H1 (cell line): ENCODE measurements at regions not wholly inside any gene's neighbourhood (a gene's known extent, or its start where the extent isn't known, plus 50 kb on each side); places are given as distances from the start of the nearest gene placed in this dataset.

Experiments
- CTCF ChIA-PET: fragments of 300-600 bp; sonication (Branson Sonifier 250); formaldehyde crosslinking; loops from one replicate; lab custom pipeline; 2021; ENCODE audit not compliant: partially characterized antibody; lab: Charles Lee
- POLR2A ChIA-PET: fragments of 300-600 bp; sonication (Branson Sonifier 250); formaldehyde crosslinking; loops from one replicate; lab custom pipeline; 2021; ENCODE audit warnings: inconsistent platforms; ENCODE audit not compliant: partially characterized antibody; lab: Charles Lee
- DNase-seq, 2 experiments: peaks; one replicate each; pipeline versions ENCODE4 v3.0.0 to v3.0.0-alpha.2; 2010 to 2022; ENCODE audit warnings: low spot score in 2 of 2, low read depth in 1 of 2, mixed read lengths in 1 of 2
- FAIRE-seq: peaks from 2 replicates; lab custom pipeline; 2011; peaks lifted over from hg19 to GRCh38; lab: Jason Lieb, UNC
- H2AFZ ChIP-seq: 2 replicates; pipeline ENCODE4 v1.8.1; 2012; ENCODE audit warnings: low read length, inconsistent platforms
- H2AK5ac ChIP-seq: 2 replicates; pipeline ENCODE4 v1.6.1; 2013; ENCODE audit warnings: low read depth, low read length
- H2BK120ac ChIP-seq: replicated peaks from 2 replicates; pipeline ENCODE3; 2013; ENCODE audit warnings: low read depth, low read length, inconsistent platforms
- H2BK12ac ChIP-seq: 2 replicates; pipeline ENCODE4 v1.6.1; 2013; ENCODE audit warnings: low read depth, low read length
- H2BK15ac ChIP-seq: 2 replicates; pipeline ENCODE4 v1.6.1; 2013; ENCODE audit warnings: low read length
- H2BK20ac ChIP-seq: 2 replicates; pipeline ENCODE4 v1.6.1; 2013; ENCODE audit warnings: low read length
- H2BK5ac ChIP-seq: 2 replicates; pipeline ENCODE4 v1.6.1; 2013; ENCODE audit warnings: low read depth, low read length
- H3K14ac ChIP-seq: 2 replicates; pipeline ENCODE4 v1.6.1; 2013; ENCODE audit warnings: inconsistent platforms; ENCODE audit not compliant: insufficient read length
- H3K18ac ChIP-seq: 2 replicates; pipeline ENCODE4 v1.6.1; 2013; ENCODE audit warnings: low read length; ENCODE audit errors: extremely low read depth
- H3K23ac ChIP-seq: 2 replicates; pipeline ENCODE4 v1.6.1; 2013; ENCODE audit warnings: inconsistent platforms; ENCODE audit not compliant: insufficient read length
- H3K23me2 ChIP-seq: 2 replicates; pipeline ENCODE4 v1.6.1; 2013; ENCODE audit warnings: low read depth, low read length
- H3K27ac ChIP-seq: 2 replicates; pipeline ENCODE4 v1.6.1; 2011; ENCODE audit warnings: low read depth, low read length, inconsistent platforms
- H3K27me3 ChIP-seq, 4 experiments: replicated peaks in 1 of 4; 1 replicate in 1 of 4; 2 replicates in 3 of 4; pipeline versions ENCODE4 v1.6.1 to v1.8.1; 2011 to 2013; ENCODE audit warnings: low read length in 3 of 4, mild to moderate bottlenecking in 3 of 4, inconsistent platforms in 2 of 4, mixed read lengths in 2 of 4, moderate library complexity in 1 of 4; ENCODE audit not compliant: control insufficient read depth in 3 of 4, insufficient read depth in 3 of 4; ENCODE audit errors: extremely low read depth in 1 of 4
- H3K36me3 ChIP-seq, 4 experiments: 2 replicates each; pipeline versions ENCODE4 v1.6.1 to v1.8.1; 2011 to 2013; ENCODE audit warnings: mild to moderate bottlenecking in 4 of 4, low read length in 3 of 4, moderate library complexity in 2 of 4, control low read depth in 1 of 4, inconsistent platforms in 1 of 4; ENCODE audit not compliant: insufficient read depth in 4 of 4, control insufficient read depth in 2 of 4
- H3K4ac ChIP-seq: replicated peaks from 2 replicates; pipeline ENCODE3; 2013; ENCODE audit warnings: low read length, low read depth, mixed read lengths, inconsistent platforms; ENCODE audit not compliant: insufficient read length
- H3K4me1 ChIP-seq, 4 experiments: replicated peaks in 1 of 4; 1 replicate in 1 of 4; 2 replicates in 3 of 4; pipeline versions ENCODE4 v1.6.1 to v1.8.1; 2011 to 2013; ENCODE audit warnings: low read length in 3 of 4, inconsistent platforms in 2 of 4, mixed read lengths in 1 of 4; ENCODE audit not compliant: insufficient read depth in 4 of 4, control insufficient read depth in 3 of 4
- H3K4me2 ChIP-seq, 2 experiments: 2 replicates each; pipeline versions ENCODE4 v1.6.1 to v1.8.1; 2011 to 2013; ENCODE audit warnings: low read depth in 2 of 2, low read length in 2 of 2, control low read depth in 1 of 2, inconsistent platforms in 1 of 2, mild to moderate bottlenecking in 1 of 2; ENCODE audit not compliant: insufficient read depth in 1 of 2
- H3K4me3 ChIP-seq, 4 experiments: fragments of 200-600, 300-600 bp in 1 of 4; sonication (generic), shearing (Covaris generic), sonication (Bioruptor Twin) in 1 of 4; 2 replicates each; pipeline versions ENCODE4 v1.5.1 to v1.8.1; 2011 to 2016; ENCODE audit warnings: low read length in 4 of 4, low read depth in 3 of 4, control low read depth in 2 of 4, inconsistent platforms in 2 of 4, mild to moderate bottlenecking in 2 of 4, mixed read lengths in 1 of 4, moderate library complexity in 1 of 4; ENCODE audit not compliant: insufficient read depth in 2 of 4; ENCODE audit errors: extremely low read depth in 1 of 4
- H3K56ac ChIP-seq: replicated peaks from 2 replicates; pipeline ENCODE3; 2013; ENCODE audit warnings: low read depth, mild to moderate bottlenecking, mixed read lengths, low read length, inconsistent platforms; ENCODE audit not compliant: insufficient read length
- H3K79me1 ChIP-seq: 2 replicates; pipeline ENCODE4 v1.6.1; 2013; ENCODE audit warnings: low read depth, low read length, control low read depth
- H3K79me2 ChIP-seq, 2 experiments: 2 replicates each; pipeline versions ENCODE4 v1.6.1 to v1.8.1; 2012 to 2013; ENCODE audit warnings: low read length in 2 of 2, mild to moderate bottlenecking in 2 of 2, inconsistent platforms in 1 of 2; ENCODE audit not compliant: insufficient read depth in 2 of 2, control insufficient read depth in 1 of 2
- H3K9ac ChIP-seq, 4 experiments: replicated peaks in 1 of 4; 1 replicate in 1 of 4; 2 replicates in 3 of 4; pipeline versions ENCODE4 v1.6.1 to v1.8.1; 2011 to 2013; ENCODE audit warnings: low read depth in 3 of 4, low read length in 3 of 4, control low read depth in 2 of 4, mild to moderate bottlenecking in 2 of 4, moderate library complexity in 2 of 4, inconsistent platforms in 1 of 4; ENCODE audit errors: extremely low read depth in 1 of 4
- H3K9me3 ChIP-seq, 2 experiments: 2 replicates each; pipeline versions ENCODE4 v1.6.1 to v1.8.1; 2012 to 2013; ENCODE audit warnings: mild to moderate bottlenecking in 2 of 2, moderate library complexity in 2 of 2, control low read depth in 1 of 2, inconsistent platforms in 1 of 2, low read depth in 1 of 2, low read length in 1 of 2, mixed read lengths in 1 of 2; ENCODE audit not compliant: insufficient read depth in 2 of 2
- H4K20me1 ChIP-seq, 2 experiments: replicated peaks in 1 of 2; 2 replicates each; pipeline versions ENCODE3 to v1.8.1; 2011 to 2013; ENCODE audit warnings: inconsistent platforms in 2 of 2, low read length in 2 of 2, mild to moderate bottlenecking in 1 of 2; ENCODE audit not compliant: insufficient read depth in 2 of 2, control insufficient read depth in 1 of 2
- H4K5ac ChIP-seq: 2 replicates; pipeline ENCODE4 v1.6.1; 2013; ENCODE audit warnings: low read length, low read depth, mixed read lengths, inconsistent platforms; ENCODE audit not compliant: insufficient read length
- H4K8ac ChIP-seq: 2 replicates; pipeline ENCODE4 v1.8.0; 2013; ENCODE audit warnings: mild to moderate bottlenecking, moderate library complexity, low read length, inconsistent platforms; ENCODE audit not compliant: insufficient read depth; ENCODE audit errors: extremely low read depth
- H4K91ac ChIP-seq: replicated peaks from 2 replicates; pipeline ENCODE3; 2013; ENCODE audit warnings: low read length, mixed read lengths, inconsistent platforms; ENCODE audit not compliant: insufficient read length
- BCL11A ChIP-seq, 2 experiments: IDR thresholded peaks; one replicate each; pipeline ENCODE4 v1.6.1; 2011; ENCODE audit warnings: low read depth in 2 of 2, low read length in 2 of 2, mild to moderate bottlenecking in 2 of 2
- CHD1 ChIP-seq: IDR thresholded peaks from 2 replicates; pipeline ENCODE4 v1.6.1; 2012; ENCODE audit warnings: low read depth, low read length, improper control_type of control experiment
- EP300 ChIP-seq, 2 experiments: IDR thresholded peaks; 1 replicate in 1 of 2; 2 replicates in 1 of 2; pipeline ENCODE4 v1.6.1; 2011 to 2012; ENCODE audit warnings: low read depth in 2 of 2, low read length in 2 of 2, mild to moderate bottlenecking in 2 of 2, borderline replicate concordance in 1 of 2, inconsistent platforms in 1 of 2, moderate library complexity in 1 of 2
- GTF2F1 ChIP-seq: IDR thresholded peaks from 2 replicates; pipeline ENCODE4 v1.6.1; 2012; ENCODE audit warnings: low read depth, low read length, improper control_type of control experiment, borderline replicate concordance
- NRF1 ChIP-seq: IDR thresholded peaks from 2 replicates; pipeline ENCODE4 v1.6.1; 2011; ENCODE audit warnings: mild to moderate bottlenecking, low read depth, low read length, improper control_type of control experiment
- POLR2AphosphoS5 ChIP-seq: IDR thresholded peaks from 2 replicates; pipeline ENCODE4 v1.6.1; 2011; ENCODE audit warnings: low read depth, low read length
- SIRT6 ChIP-seq: IDR thresholded peaks from one replicate; pipeline ENCODE4 v1.7.1; 2012; ENCODE audit warnings: low read length, inconsistent platforms
- SIX5 ChIP-seq: IDR thresholded peaks from 2 replicates; pipeline ENCODE4 v1.6.1; 2011; ENCODE audit warnings: mild to moderate bottlenecking, low read depth, low read length
- SP2 ChIP-seq: IDR thresholded peaks from 2 replicates; pipeline ENCODE4 v1.6.1; 2012; ENCODE audit warnings: mild to moderate bottlenecking, low read length, inconsistent platforms
- SP4 ChIP-seq: IDR thresholded peaks from 2 replicates; pipeline ENCODE4 v1.6.1; 2012; ENCODE audit warnings: low read length, inconsistent platforms
- WGBS, 2 experiments: shearing (Covaris generic) in 1 of 2; methylation state at CpG; one replicate each; pipeline versions ENCODE4 v1.1.6 to v1.1.7; 2013 to 2015; ENCODE audit warnings: low lambda C conversion rate in 2 of 2, mixed read lengths in 2 of 2, inconsistent platforms in 1 of 2, low coverage in 1 of 2, missing lambda C conversion rate in 1 of 2; ENCODE audit not compliant: insufficient replicate concordance in 2 of 2, insufficient coverage in 1 of 2, insufficient read length in 1 of 2; ENCODE audit errors: extremely low coverage in 1 of 2, missing lambda C conversion rate in 1 of 2; 5-methylcytosine and 5-hydroxymethylcytosine counted together
- TF ChIP-seq, protein P1 (sequence below): IDR thresholded peaks from 2 replicates; pipeline ENCODE4 v1.6.1; 2011; ENCODE audit warnings: low read length, improper control_type of control experiment
- TF ChIP-seq, protein P2 (sequence below): IDR thresholded peaks from 2 replicates; pipeline ENCODE4 v1.6.1; 2011; ENCODE audit warnings: low read depth, mild to moderate bottlenecking, low read length; ENCODE audit not compliant: insufficient read depth

DNA sequence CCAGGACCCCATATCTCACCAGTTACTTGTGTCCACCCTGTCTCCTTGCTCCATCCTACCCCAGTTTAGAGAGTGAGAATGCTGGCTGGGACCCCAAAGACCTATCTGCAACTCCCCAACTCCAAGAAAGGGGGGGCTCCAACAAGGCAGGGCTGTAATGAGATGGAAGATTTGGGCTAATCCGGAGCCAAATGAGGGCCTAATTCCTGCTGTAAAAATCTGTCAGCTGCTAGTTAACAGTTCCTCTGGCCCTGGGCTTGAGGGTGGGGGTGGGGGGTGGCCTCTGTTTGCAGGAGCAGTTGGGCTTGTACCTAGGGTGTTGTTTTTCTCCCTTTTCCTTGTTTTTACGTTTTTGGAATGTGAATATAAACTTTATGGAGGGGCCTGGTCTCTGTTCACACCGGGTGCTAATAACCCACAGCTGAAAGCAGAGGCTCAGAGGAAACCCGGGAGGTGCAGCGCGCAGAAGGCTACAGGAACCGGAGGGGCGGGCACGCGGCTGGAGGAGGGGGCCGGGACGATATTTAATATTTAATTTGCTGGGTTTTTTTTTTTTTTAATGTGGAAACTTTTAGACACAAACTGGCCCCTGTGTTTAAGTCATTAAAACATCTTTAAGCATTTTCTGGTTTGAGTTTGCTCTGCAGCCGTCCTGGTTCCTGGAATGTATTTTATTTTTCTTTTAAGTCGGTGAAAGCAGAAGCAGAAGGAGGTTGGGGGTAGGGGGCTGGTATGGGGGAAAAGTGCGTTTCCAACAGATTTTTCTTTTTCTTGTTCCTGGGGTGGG lies 70.7 kb downstream of the NCR2 start:
- Histone ChIP-seq H2AFZ (0 out of 2 replicates have a peak overlapping the region, but pooled peaks have one; percentile 15), H2AK5ac (no peak overlapping the region), H4K5ac (no peak overlapping the region), H3K23me2 (peaks cover 5% of the 10 kb centered on the region), H3K79me1 (no peaks in the 10 kb centered on the region), H4K8ac (no peak overlapping the region), H3K23ac (no peak overlapping the region), H3K36me3 (no peaks in the 10 kb centered on the region; a peak in 1 of 8 replicates), H3K4me2 (peak overlapping the region; percentile 66 to 77), H4K20me1 (peaks cover 2 to 7% of the 10 kb centered on the region in 2 experiments), H2BK15ac (no peak overlapping the region), H3K4ac (no peak overlapping the region), H2BK5ac (no peak overlapping the region), H3K18ac (no peak overlapping the region), H3K56ac (no peak overlapping the region), H3K4me3 (peak overlapping the region in 2 of 4 experiments; percentile 9 to 52; a peak in 3 of 8 replicates), H2BK120ac (no peak overlapping the region), H3K27ac (no peak overlapping the region), H3K79me2 (no peaks in the 10 kb centered on the region), H3K14ac (no peak overlapping the region), H3K9me3 (peaks cover 6% of the 10 kb centered on the region in 2 experiments; a peak in 2 of 4 replicates), H3K9ac (no peak overlapping the region), H3K27me3 (peaks cover 64 to 96% (median 83%) of the 10 kb centered on the region in 4 experiments), H3K4me1 (peaks cover 4 to 36% (median 21%) of the 10 kb centered on the region in 4 experiments), H2BK12ac (no peak overlapping the region; the same call in 1 of the 2 replicates), H2BK20ac (no peak overlapping the region), H4K91ac (no peak overlapping the region)
- no peak for DNase-seq
- FAIRE-seq = no peak
- ChIA-PET POLR2A (no interaction called here), CTCF (no interaction called here)
- 6% methylated on average over 15 of the region's 15 CpGs; no CpG with 5 or more reads in 1 of the 2 experiments for WGBS, 2 experiments
- TF ChIP-seq, protein P1, sequence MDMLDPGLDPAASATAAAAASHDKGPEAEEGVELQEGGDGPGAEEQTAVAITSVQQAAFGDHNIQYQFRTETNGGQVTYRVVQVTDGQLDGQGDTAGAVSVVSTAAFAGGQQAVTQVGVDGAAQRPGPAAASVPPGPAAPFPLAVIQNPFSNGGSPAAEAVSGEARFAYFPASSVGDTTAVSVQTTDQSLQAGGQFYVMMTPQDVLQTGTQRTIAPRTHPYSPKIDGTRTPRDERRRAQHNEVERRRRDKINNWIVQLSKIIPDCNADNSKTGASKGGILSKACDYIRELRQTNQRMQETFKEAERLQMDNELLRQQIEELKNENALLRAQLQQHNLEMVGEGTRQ = no peak
- TF ChIP-seq, protein P2, sequence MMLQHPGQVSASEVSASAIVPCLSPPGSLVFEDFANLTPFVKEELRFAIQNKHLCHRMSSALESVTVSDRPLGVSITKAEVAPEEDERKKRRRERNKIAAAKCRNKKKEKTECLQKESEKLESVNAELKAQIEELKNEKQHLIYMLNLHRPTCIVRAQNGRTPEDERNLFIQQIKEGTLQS = no peak
- TF ChIP-seq BCL11A (IDR thresholded peaks at IDR 0.05; ENCODE audit: low read depth in 2 of 2, low read length in 2 of 2) (no peak), GTF2F1 (no peak), NRF1 (no peak), POLR2AphosphoS5 (no peak), EP300 (IDR thresholded peaks at IDR 0.05; ENCODE audit: borderline replicate concordance in 1 of 2, low read depth in 2 of 2, low read length in 2 of 2) (no peak), SIRT6 (no peak), CHD1 (no peak), SP4 (no peak), SP2 (no peak), SIX5 (no peak)
